OCI-LY3 (cell line): ENCODE measurements at regions not wholly inside any gene's neighbourhood (a gene's known extent, or its start where the extent isn't known, plus 50 kb on each side); places are given as distances from the start of the nearest gene placed in this dataset.

Experiments
- CTCF ChIP-seq: fragments of 200-600, 300-600 bp; sonication (generic); IDR thresholded peaks from 2 replicates; pipeline ENCODE4 v1.5.1; 2014; ENCODE audit warnings: antibody characterized with exemption, low read length, low read depth
- EZH2phosphoT487 ChIP-seq: fragments of 200-600 bp; shearing (Covaris generic); IDR thresholded peaks from 2 replicates; pipeline ENCODE4 v1.6.1; 2018; ENCODE audit warnings: antibody characterized with exemption, mixed run types, low read depth

- TF ChIP-seq CTCF (no peak), EZH2phosphoT487 (no peak)
Observed at GRCh38 chr3:31242026-31242960, 290.4 kb upstream of the STT3B start.
